ENCODE measurements at regions not wholly inside any gene's neighbourhood (a gene's known extent, or its start where the extent isn't known, plus 50 kb on each side); places are given as distances from the start of the nearest gene placed in this dataset.

GRCh38 chr12:75812271-75813018, 219.1 kb downstream of the PHLDA1 start:
- H3K4me3 ChIP-seq = no peak overlapping the region
- TF ChIP-seq, protein P1, sequence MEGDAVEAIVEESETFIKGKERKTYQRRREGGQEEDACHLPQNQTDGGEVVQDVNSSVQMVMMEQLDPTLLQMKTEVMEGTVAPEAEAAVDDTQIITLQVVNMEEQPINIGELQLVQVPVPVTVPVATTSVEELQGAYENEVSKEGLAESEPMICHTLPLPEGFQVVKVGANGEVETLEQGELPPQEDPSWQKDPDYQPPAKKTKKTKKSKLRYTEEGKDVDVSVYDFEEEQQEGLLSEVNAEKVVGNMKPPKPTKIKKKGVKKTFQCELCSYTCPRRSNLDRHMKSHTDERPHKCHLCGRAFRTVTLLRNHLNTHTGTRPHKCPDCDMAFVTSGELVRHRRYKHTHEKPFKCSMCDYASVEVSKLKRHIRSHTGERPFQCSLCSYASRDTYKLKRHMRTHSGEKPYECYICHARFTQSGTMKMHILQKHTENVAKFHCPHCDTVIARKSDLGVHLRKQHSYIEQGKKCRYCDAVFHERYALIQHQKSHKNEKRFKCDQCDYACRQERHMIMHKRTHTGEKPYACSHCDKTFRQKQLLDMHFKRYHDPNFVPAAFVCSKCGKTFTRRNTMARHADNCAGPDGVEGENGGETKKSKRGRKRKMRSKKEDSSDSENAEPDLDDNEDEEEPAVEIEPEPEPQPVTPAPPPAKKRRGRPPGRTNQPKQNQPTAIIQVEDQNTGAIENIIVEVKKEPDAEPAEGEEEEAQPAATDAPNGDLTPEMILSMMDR (IDR thresholded peaks at IDR 0.05 in 8 of 11, conservative IDR thresholded peaks at IDR 0.05 in 3 of 11) = no peak
- no peak for TF ChIP-seq POLR2A (IDR thresholded peaks at IDR 0.05)
- no peak for TF ChIP-seq POLR2AphosphoS5 (IDR thresholded peaks at IDR 0.05)
- no peaks in the 10 kb centered on the region for H3K36me3 ChIP-seq
- no peak overlapping the region for H3K27ac ChIP-seq
- peaks cover 0 to 12% (median 8%) of the 10 kb centered on the region in 6 donors for H3K4me1 ChIP-seq
- H3K9me3 ChIP-seq = peaks cover 0 to 11% (median 0%) of the 10 kb centered on the region in 8 donors
- peaks cover 0 to 2% (median 0%) of the 10 kb centered on the region in 7 donors for H3K27me3 ChIP-seq (replicated peaks in 1 of 7)
- intact Hi-C loops (cut with DNase I; ENCODE audit: low total_unique reads) = no loop called here
- no peak for DNase-seq
- 54 to 77% (median 70%) methylated on average over 9 of the region's 9 CpGs for WGBS, 5 donors

GRCh38 chr12:75809746-75810145, 221.8 kb downstream of the PHLDA1 start:
- 70 to 85% (median 80%) methylated on average over 2 of the region's 2 CpGs for WGBS, 5 donors
- TF ChIP-seq, protein P1 (IDR thresholded peaks at IDR 0.05 in 8 of 11, conservative IDR thresholded peaks at IDR 0.05 in 3 of 11) = no peak
- TF ChIP-seq POLR2AphosphoS5 (IDR thresholded peaks at IDR 0.05) = no peak
- TF ChIP-seq POLR2A (IDR thresholded peaks at IDR 0.05) = no peak
- no peaks in the 10 kb centered on the region for H3K36me3 ChIP-seq

DNA sequence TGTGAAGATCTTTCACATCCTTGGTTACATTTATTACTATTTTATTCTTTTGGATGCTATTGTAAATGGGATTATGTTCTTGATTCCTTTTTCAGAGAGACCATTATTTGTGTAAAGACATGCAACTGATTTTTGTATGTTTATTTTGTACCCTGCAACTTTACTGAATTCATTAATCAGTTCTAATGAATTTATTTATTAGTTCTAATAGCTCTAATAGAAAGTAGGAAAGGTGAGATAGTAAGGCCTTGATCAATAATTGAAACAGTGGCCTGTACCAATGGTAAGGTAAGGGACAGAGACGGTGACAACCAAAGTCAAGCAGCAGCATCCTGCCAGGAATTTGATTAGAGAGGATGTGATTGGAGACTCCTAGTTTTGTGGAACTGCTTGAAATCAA, 224.1 kb downstream of the PHLDA1 start:
- Histone ChIP-seq H3K4me3 (no peak overlapping the region), H3K27ac (no peak overlapping the region), H3K9me3 (peaks cover 0 to 11% (median 0%) of the 10 kb centered on the region in 8 donors), H3K27me3 (replicated peaks in 1 of 7) (peaks cover 0 to 2% (median 0%) of the 10 kb centered on the region in 7 donors), H3K4me1 (no peaks in the 10 kb centered on the region), H3K36me3 (no peaks in the 10 kb centered on the region)
- WGBS, 5 donors = 40 to 100% (median 94%) methylated on average over 1 of the region's 1 CpG
- TF ChIP-seq POLR2A (IDR thresholded peaks at IDR 0.05) = no peak
- TF ChIP-seq, protein P1 (IDR thresholded peaks at IDR 0.05 in 8 of 11, conservative IDR thresholded peaks at IDR 0.05 in 3 of 11) = no peak
- TF ChIP-seq POLR2AphosphoS5 (IDR thresholded peaks at IDR 0.05) = no peak
- intact Hi-C loops (cut with DNase I; ENCODE audit: low total_unique reads) = no loop called here
- DNase-seq = no peak

More at GRCh38 chr12:75809746-75810145, 221.8 kb downstream of the PHLDA1 start:
- peaks cover 0 to 11% (median 0%) of the 10 kb centered on the region in 8 donors for H3K9me3 ChIP-seq
- no peak for DNase-seq
- peaks cover 0 to under 1% (median 0%) of the 10 kb centered on the region in 6 donors for H3K4me1 ChIP-seq
- intact Hi-C loops (cut with DNase I; ENCODE audit: low total_unique reads) = no loop called here
- no peak overlapping the region for H3K27ac ChIP-seq
- peaks cover 0 to 2% (median 0%) of the 10 kb centered on the region in 7 donors for H3K27me3 ChIP-seq (replicated peaks in 1 of 7)
- H3K4me3 ChIP-seq = no peak overlapping the region

GRCh38 chr12:75805905-75806304, 225.7 kb downstream of the PHLDA1 start:
- Histone ChIP-seq H3K4me1 (no peaks in the 10 kb centered on the region), H3K9me3 (peaks cover 0 to 11% (median 0%) of the 10 kb centered on the region in 8 donors), H3K27me3 (replicated peaks in 1 of 7) (peaks cover 0 to 2% (median 0%) of the 10 kb centered on the region in 7 donors), H3K4me3 (no peak overlapping the region), H3K36me3 (no peaks in the 10 kb centered on the region), H3K27ac (no peak overlapping the region)
- WGBS, 5 donors = 67 to 80% (median 73%) methylated on average over 2 of the region's 2 CpGs
- DNase-seq = no peak
- TF ChIP-seq POLR2AphosphoS5 (IDR thresholded peaks at IDR 0.05) (no peak), POLR2A (IDR thresholded peaks at IDR 0.05) (no peak)
- TF ChIP-seq, protein P1 (IDR thresholded peaks at IDR 0.05 in 8 of 11, conservative IDR thresholded peaks at IDR 0.05 in 3 of 11) = no peak
- intact Hi-C loops (cut with DNase I; ENCODE audit: low total_unique reads) = no loop called here

Data from spleen (tissue), 11 donors.